GM23338 (cell line): ENCODE measurements at regions not wholly inside any gene's neighbourhood (a gene's known extent, or its start where the extent isn't known, plus 50 kb on each side); places are given as distances from the start of the nearest gene placed in this dataset.

ENCODE experiments used
- ATAC-seq: fragments of 200-7000 bp; cut with Tn5 transposase; 3 replicates; pipeline ENCODE4 v1.9.1; 2020
- DNase-seq: peaks from one replicate; pipeline ENCODE4 v3.0.0-alpha.2; 2015; ENCODE audit warnings: low spot score
- H2AFZ ChIP-seq: fragments of 200-600 bp; sonication (generic); 2 replicates; pipeline ENCODE4 v1.8.0; 2016; ENCODE audit warnings: antibody characterized with exemption, mild to moderate bottlenecking, moderate library complexity
- H3F3A ChIP-seq: fragments of 200-600 bp; sonication (generic); replicated peaks from 2 replicates; pipeline ENCODE4 v1.8.0; 2017; ENCODE audit warnings: antibody characterized with exemption, mixed run types, low read depth
- H3K27ac ChIP-seq: fragments of 200-600 bp; sonication (generic); 2 replicates; pipeline ENCODE4 v1.6.1; 2016; ENCODE audit warnings: low read depth
- H3K27me3 ChIP-seq: fragments of 200-600 bp; sonication (generic); 2 replicates; pipeline ENCODE4 v1.8.0; 2016; ENCODE audit warnings: mild to moderate bottlenecking, mixed run types, moderate library complexity; ENCODE audit not compliant: insufficient read depth
- H3K36me3 ChIP-seq: fragments of 200-600 bp; sonication (generic); 2 replicates; pipeline ENCODE4 v1.8.0; 2016; ENCODE audit warnings: mild to moderate bottlenecking; ENCODE audit not compliant: insufficient read depth
- H3K4me1 ChIP-seq: fragments of 200-600 bp; sonication (generic); 2 replicates; pipeline ENCODE4 v1.8.0; 2016; ENCODE audit warnings: mild to moderate bottlenecking, moderate library complexity; ENCODE audit not compliant: insufficient read depth
- H3K4me2 ChIP-seq: fragments of 200-600 bp; sonication (generic); 2 replicates; pipeline ENCODE4 v1.7.1; 2017; ENCODE audit warnings: mixed run types
- H3K4me3 ChIP-seq: fragments of 200-600 bp; sonication (generic); 2 replicates; pipeline ENCODE4 v1.6.1; 2016; ENCODE audit warnings: mixed run types
- H3K79me2 ChIP-seq: fragments of 200-600 bp; sonication (generic); replicated peaks from 2 replicates; pipeline ENCODE4 v1.8.0; 2017; ENCODE audit warnings: mild to moderate bottlenecking; ENCODE audit not compliant: insufficient read depth
- H3K9me2 ChIP-seq: fragments of 200-600 bp; sonication (generic); 2 replicates; pipeline ENCODE4 v1.8.0; 2017; ENCODE audit not compliant: insufficient read depth
- H4K20me1 ChIP-seq: fragments of 200-600 bp; sonication (generic); replicated peaks from 2 replicates; pipeline ENCODE4 v1.8.0; 2017; ENCODE audit warnings: mild to moderate bottlenecking; ENCODE audit not compliant: insufficient read depth
- H3K27ac Mint-ChIP-seq: 2 replicates; pipeline ENCODE4 v1.8.0; 2020; ENCODE audit warnings: inconsistent platforms, mild to moderate bottlenecking, moderate library complexity, mixed read lengths
- H3K27me3 Mint-ChIP-seq: 3 replicates; pipeline ENCODE4 v1.8.0; 2022; ENCODE audit warnings: low read depth, mild to moderate bottlenecking, moderate library complexity, mixed read lengths, inconsistent platforms; ENCODE audit not compliant: insufficient read depth, poor library complexity
- H3K36me3 Mint-ChIP-seq: 3 replicates; pipeline ENCODE4 v1.8.0; 2021; ENCODE audit warnings: low read depth, mild to moderate bottlenecking, inconsistent platforms, moderate library complexity, mixed read lengths
- H3K4me1 Mint-ChIP-seq: 3 replicates; pipeline ENCODE4 v1.8.0; 2020; ENCODE audit warnings: mild to moderate bottlenecking, inconsistent platforms, mixed read lengths
- H3K4me3 Mint-ChIP-seq: 3 replicates; pipeline ENCODE4 v1.8.0; 2021; ENCODE audit warnings: moderate library complexity, mild to moderate bottlenecking, inconsistent platforms, mixed read lengths
- H3K9me3 Mint-ChIP-seq: 3 replicates; pipeline ENCODE4 v1.8.0; 2020; ENCODE audit warnings: moderate library complexity, mild to moderate bottlenecking, inconsistent platforms, mixed read lengths
- CREB1 ChIP-seq: fragments of 250-450 bp; sonication (Bioruptor Pico); IDR thresholded peaks from 2 replicates; pipeline ENCODE4 v1.5.0; 2020; ENCODE audit warnings: low read depth, mild to moderate bottlenecking, moderate library complexity
- JUNB ChIP-seq: IDR thresholded peaks from one replicate; pipeline ENCODE4 v1.6.1; 2016; ENCODE audit warnings: antibody characterized with exemption; ENCODE audit not compliant: unreplicated experiment
- NANOG ChIP-seq: IDR thresholded peaks from 2 replicates; pipeline ENCODE4 v1.6.1; 2016; ENCODE audit warnings: antibody characterized with exemption, borderline replicate concordance
- POLR2AphosphoS5 ChIP-seq: IDR thresholded peaks from 2 replicates; pipeline ENCODE4 v1.6.1; 2016; ENCODE audit warnings: antibody characterized with exemption, low read depth
- STAT1 ChIP-seq: IDR thresholded peaks from one replicate; pipeline ENCODE4 v1.6.1; 2016; ENCODE audit warnings: antibody characterized with exemption; ENCODE audit not compliant: unreplicated experiment
- ZNF114 ChIP-seq: fragments of 250-450 bp; sonication (Bioruptor Pico); IDR thresholded peaks from 2 replicates; pipeline ENCODE4 v1.5.0; 2020; ENCODE audit warnings: mild to moderate bottlenecking, moderate library complexity
- ZNF331 ChIP-seq: fragments of 250-450 bp; sonication (Bioruptor Pico); IDR thresholded peaks from 2 replicates; pipeline ENCODE4 v1.5.0; 2020; ENCODE audit warnings: low read depth, mild to moderate bottlenecking, moderate library complexity
- TF ChIP-seq, protein P1 (sequence below): IDR thresholded peaks from 2 replicates; pipeline ENCODE4 v1.6.1; 2016; ENCODE audit warnings: antibody characterized with exemption
- TF ChIP-seq, protein P2 (sequence below), 2 experiments: fragments of 200-600 bp in 1 of 2; sonication (generic) in 1 of 2; conservative IDR thresholded peaks; 2 replicates each; pipeline versions ENCODE4 v1.5.1 to v1.6.1; 2016 to 2017; ENCODE audit warnings: antibody characterized with exemption in 2 of 2, low read depth in 2 of 2, mild to moderate bottlenecking in 2 of 2, moderate library complexity in 1 of 2
- TF ChIP-seq, protein P3 (sequence below): fragments of 250-450 bp; sonication (Bioruptor Pico); IDR thresholded peaks from 2 replicates; pipeline ENCODE4 v1.5.0; 2020; ENCODE audit warnings: mild to moderate bottlenecking, moderate library complexity

DNA sequence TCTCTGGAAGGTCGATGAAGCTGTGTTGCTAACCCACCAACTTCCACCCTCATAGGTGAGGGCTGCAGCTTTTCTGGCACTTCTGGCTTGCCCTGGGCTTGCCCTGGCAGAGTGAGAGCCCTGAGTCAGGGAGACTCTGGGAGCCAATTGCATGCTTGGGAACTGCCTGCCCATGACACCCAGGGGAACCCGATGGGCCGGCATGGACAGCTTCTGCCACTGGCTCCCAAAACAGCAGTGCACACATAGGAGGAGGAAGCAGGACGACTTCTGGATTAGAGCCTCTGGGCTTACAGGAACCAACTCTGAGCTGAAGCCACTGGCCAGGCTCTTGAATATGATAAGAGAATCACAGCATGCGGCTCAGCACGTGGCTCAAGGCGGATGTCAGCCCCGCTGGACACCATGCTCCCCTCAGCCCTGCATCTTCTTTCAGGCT lies 135.2 kb upstream of the UNC5B start:
- no peak for DNase-seq
- no peaks in the 10 kb centered on the region; the same call in 2 of the 3 replicates for H3K36me3 Mint-ChIP-seq
- no peaks in the 10 kb centered on the region for H3K36me3 ChIP-seq
- peaks cover 3% of the 10 kb centered on the region for H3K27me3 Mint-ChIP-seq
- no peaks in the 10 kb centered on the region for H3K79me2 ChIP-seq
- ATAC-seq = peak; percentile 11; the same call in 1 of the 3 replicates
- peaks cover 27% of the 10 kb centered on the region for H3K4me1 Mint-ChIP-seq
- no peaks in the 10 kb centered on the region for H3F3A ChIP-seq
- H3K9me2 ChIP-seq = no peaks in the 10 kb centered on the region
- H2AFZ ChIP-seq = peak overlapping the region; percentile 66; the same call in 1 of the 2 replicates
- H3K27ac ChIP-seq = no peak overlapping the region
- H3K27me3 ChIP-seq = no peaks in the 10 kb centered on the region
- H3K4me2 ChIP-seq = no peak overlapping the region
- no peak overlapping the region for H3K4me3 ChIP-seq
- no peak overlapping the region for H3K27ac Mint-ChIP-seq
- H3K4me3 Mint-ChIP-seq = no peak overlapping the region
- TF ChIP-seq ZNF114 = no peak
- TF ChIP-seq, protein P1, sequence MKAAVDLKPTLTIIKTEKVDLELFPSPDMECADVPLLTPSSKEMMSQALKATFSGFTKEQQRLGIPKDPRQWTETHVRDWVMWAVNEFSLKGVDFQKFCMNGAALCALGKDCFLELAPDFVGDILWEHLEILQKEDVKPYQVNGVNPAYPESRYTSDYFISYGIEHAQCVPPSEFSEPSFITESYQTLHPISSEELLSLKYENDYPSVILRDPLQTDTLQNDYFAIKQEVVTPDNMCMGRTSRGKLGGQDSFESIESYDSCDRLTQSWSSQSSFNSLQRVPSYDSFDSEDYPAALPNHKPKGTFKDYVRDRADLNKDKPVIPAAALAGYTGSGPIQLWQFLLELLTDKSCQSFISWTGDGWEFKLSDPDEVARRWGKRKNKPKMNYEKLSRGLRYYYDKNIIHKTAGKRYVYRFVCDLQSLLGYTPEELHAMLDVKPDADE = no peak
- no peak for TF ChIP-seq NANOG
- no peak for TF ChIP-seq CREB1 (CRISPR knock-in tag)
- no peak for TF ChIP-seq ZNF331 (CRISPR knock-in tag)
- TF ChIP-seq, protein P2, sequence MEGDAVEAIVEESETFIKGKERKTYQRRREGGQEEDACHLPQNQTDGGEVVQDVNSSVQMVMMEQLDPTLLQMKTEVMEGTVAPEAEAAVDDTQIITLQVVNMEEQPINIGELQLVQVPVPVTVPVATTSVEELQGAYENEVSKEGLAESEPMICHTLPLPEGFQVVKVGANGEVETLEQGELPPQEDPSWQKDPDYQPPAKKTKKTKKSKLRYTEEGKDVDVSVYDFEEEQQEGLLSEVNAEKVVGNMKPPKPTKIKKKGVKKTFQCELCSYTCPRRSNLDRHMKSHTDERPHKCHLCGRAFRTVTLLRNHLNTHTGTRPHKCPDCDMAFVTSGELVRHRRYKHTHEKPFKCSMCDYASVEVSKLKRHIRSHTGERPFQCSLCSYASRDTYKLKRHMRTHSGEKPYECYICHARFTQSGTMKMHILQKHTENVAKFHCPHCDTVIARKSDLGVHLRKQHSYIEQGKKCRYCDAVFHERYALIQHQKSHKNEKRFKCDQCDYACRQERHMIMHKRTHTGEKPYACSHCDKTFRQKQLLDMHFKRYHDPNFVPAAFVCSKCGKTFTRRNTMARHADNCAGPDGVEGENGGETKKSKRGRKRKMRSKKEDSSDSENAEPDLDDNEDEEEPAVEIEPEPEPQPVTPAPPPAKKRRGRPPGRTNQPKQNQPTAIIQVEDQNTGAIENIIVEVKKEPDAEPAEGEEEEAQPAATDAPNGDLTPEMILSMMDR (conservative IDR thresholded peaks at IDR 0.05; ENCODE audit: low read depth in 2 of 2) = no peak
- H4K20me1 ChIP-seq = no peaks in the 10 kb centered on the region
- H3K4me1 ChIP-seq = no peaks in the 10 kb centered on the region
- H3K9me3 Mint-ChIP-seq = no peaks in the 10 kb centered on the region; the same call in 2 of the 3 replicates

DNA sequence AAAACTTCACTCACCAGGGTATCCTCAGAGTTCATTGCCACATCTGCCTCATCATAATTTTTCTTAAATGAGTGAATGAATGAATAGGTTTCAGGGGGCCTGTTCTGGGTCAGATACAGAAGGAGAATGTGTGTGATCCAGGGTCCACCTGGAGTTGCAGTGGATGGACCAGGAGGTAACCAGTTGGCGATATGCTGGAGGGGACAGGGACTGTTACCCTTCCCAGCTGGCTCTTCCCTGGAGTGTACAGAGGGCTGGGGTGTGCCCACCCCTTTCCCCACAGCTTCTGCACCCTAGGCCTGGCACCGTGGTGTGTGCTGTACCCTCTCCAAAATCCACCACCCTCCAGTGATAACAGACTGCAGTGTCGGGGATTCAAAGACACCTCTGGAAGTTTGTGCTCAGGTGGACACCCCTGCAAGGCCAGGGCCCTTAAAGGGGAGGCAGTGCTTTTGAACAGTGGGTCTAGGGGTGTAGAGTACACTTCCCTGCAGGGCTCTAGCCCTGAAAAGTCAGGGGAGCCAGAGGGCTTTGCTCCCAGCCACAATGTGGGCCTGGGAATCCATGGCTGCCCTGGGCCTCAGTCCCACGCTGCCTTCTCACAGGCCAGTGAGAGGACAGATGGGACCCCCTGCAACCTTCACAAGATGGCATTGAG lies 134.4 kb upstream of the UNC5B start:
- Mint-ChIP-seq H3K9me3 (no peaks in the 10 kb centered on the region; the same call in 2 of the 3 replicates), H3K4me3 (no peak overlapping the region), H3K27me3 (peaks cover 2% of the 10 kb centered on the region), H3K27ac (no peak overlapping the region), H3K36me3 (no peaks in the 10 kb centered on the region; the same call in 2 of the 3 replicates), H3K4me1 (peaks cover 27% of the 10 kb centered on the region)
- H3K27me3 ChIP-seq = no peaks in the 10 kb centered on the region
- no peaks in the 10 kb centered on the region for H3F3A ChIP-seq
- H3K4me1 ChIP-seq = no peaks in the 10 kb centered on the region
- H3K36me3 ChIP-seq = no peaks in the 10 kb centered on the region
- DNase-seq (no peak), ATAC-seq (no peak)
- H3K79me2 ChIP-seq = no peaks in the 10 kb centered on the region
- H4K20me1 ChIP-seq = no peaks in the 10 kb centered on the region
- no peak overlapping the region for H3K4me2 ChIP-seq
- H2AFZ ChIP-seq = no peak overlapping the region
- H3K27ac ChIP-seq = no peak overlapping the region
- no peaks in the 10 kb centered on the region for H3K9me2 ChIP-seq
- no peak overlapping the region for H3K4me3 ChIP-seq
- TF ChIP-seq, protein P2 (conservative IDR thresholded peaks at IDR 0.05; ENCODE audit: low read depth in 2 of 2) = no peak
- TF ChIP-seq, protein P3, sequence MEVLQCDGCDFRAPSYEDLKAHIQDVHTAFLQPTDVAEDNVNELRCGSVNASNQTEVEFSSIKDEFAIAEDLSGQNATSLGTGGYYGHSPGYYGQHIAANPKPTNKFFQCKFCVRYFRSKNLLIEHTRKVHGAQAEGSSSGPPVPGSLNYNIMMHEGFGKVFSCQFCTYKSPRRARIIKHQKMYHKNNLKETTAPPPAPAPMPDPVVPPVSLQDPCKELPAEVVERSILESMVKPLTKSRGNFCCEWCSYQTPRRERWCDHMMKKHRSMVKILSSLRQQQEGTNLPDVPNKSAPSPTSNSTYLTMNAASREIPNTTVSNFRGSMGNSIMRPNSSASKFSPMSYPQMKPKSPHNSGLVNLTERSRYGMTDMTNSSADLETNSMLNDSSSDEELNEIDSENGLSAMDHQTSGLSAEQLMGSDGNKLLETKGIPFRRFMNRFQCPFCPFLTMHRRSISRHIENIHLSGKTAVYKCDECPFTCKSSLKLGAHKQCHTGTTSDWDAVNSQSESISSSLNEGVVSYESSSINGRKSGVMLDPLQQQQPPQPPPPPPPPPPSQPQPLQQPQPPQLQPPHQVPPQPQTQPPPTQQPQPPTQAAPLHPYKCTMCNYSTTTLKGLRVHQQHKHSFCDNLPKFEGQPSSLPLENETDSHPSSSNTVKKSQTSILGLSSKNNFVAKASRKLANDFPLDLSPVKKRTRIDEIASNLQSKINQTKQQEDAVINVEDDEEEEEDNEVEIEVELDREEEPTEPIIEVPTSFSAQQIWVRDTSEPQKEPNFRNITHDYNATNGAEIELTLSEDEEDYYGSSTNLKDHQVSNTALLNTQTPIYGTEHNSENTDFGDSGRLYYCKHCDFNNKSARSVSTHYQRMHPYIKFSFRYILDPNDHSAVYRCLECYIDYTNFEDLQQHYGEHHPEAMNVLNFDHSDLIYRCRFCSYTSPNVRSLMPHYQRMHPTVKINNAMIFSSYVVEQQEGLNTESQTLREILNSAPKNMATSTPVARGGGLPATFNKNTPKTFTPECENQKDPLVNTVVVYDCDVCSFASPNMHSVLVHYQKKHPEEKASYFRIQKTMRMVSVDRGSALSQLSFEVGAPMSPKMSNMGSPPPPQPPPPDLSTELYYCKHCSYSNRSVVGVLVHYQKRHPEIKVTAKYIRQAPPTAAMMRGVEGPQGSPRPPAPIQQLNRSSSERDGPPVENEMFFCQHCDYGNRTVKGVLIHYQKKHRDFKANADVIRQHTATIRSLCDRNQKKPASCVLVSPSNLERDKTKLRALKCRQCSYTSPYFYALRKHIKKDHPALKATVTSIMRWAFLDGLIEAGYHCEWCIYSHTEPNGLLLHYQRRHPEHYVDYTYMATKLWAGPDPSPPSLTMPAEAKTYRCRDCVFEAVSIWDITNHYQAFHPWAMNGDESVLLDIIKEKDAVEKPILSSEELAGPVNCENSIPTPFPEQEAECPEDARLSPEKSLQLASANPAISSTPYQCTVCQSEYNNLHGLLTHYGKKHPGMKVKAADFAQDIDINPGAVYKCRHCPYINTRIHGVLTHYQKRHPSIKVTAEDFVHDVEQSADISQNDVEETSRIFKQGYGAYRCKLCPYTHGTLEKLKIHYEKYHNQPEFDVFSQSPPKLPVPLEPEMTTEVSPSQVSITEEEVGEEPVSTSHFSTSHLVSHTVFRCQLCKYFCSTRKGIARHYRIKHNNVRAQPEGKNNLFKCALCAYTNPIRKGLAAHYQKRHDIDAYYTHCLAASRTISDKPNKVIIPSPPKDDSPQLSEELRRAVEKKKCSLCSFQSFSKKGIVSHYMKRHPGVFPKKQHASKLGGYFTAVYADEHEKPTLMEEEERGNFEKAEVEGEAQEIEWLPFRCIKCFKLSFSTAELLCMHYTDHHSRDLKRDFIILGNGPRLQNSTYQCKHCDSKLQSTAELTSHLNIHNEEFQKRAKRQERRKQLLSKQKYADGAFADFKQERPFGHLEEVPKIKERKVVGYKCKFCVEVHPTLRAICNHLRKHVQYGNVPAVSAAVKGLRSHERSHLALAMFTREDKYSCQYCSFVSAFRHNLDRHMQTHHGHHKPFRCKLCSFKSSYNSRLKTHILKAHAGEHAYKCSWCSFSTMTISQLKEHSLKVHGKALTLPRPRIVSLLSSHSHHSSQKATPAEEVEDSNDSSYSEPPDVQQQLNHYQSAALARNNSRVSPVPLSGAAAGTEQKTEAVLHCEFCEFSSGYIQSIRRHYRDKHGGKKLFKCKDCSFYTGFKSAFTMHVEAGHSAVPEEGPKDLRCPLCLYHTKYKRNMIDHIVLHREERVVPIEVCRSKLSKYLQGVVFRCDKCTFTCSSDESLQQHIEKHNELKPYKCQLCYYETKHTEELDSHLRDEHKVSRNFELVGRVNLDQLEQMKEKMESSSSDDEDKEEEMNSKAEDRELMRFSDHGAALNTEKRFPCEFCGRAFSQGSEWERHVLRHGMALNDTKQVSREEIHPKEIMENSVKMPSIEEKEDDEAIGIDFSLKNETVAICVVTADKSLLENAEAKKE (CRISPR knock-in tag) = no peak
- no peak for TF ChIP-seq JUNB
- no peak for TF ChIP-seq POLR2AphosphoS5
- no peak for TF ChIP-seq STAT1
- no peak for TF ChIP-seq NANOG
- TF ChIP-seq CREB1 (CRISPR knock-in tag) = no peak
